OCI-LY1 (cell line): ENCODE measurements at regions not wholly inside any gene's neighbourhood (a gene's known extent, or its start where the extent isn't known, plus 50 kb on each side); places are given as distances from the start of the nearest gene placed in this dataset.

Source experiments
- H2AFZ ChIP-seq: fragments of 200-600 bp; sonication (generic), shearing (Covaris generic); 2 replicates; pipeline ENCODE4 v1.6.0; 2014; ENCODE audit warnings: antibody characterized with exemption, mild to moderate bottlenecking, low read length
- H3F3A ChIP-seq: fragments of 200-600 bp; sonication (generic), shearing (Covaris generic); 2 replicates; pipeline ENCODE4 v1.6.0; 2014; ENCODE audit warnings: mild to moderate bottlenecking, antibody characterized with exemption, low read length, moderate library complexity; ENCODE audit not compliant: insufficient read depth
- H3K27ac ChIP-seq: fragments of 200-600 bp; sonication (generic); 2 replicates; pipeline ENCODE4 v1.5.1; 2014; ENCODE audit warnings: low read length, mixed run types, mild to moderate bottlenecking, low read depth; ENCODE audit not compliant: poor library complexity, severe bottlenecking
- H3K27me3 ChIP-seq: fragments of 200-600 bp; sonication (generic); 2 replicates; pipeline ENCODE4 v1.6.0; 2014; ENCODE audit warnings: antibody characterized with exemption, mild to moderate bottlenecking, low read length, moderate library complexity; ENCODE audit not compliant: insufficient read depth
- H3K36me3 ChIP-seq: fragments of 200-600 bp; sonication (generic); 2 replicates; pipeline ENCODE4 v1.6.1; 2014; ENCODE audit warnings: mild to moderate bottlenecking, antibody characterized with exemption, low read length, moderate library complexity, mixed read lengths; ENCODE audit not compliant: insufficient read depth
- H3K4me1 ChIP-seq: fragments of 200-600 bp; sonication (generic); 2 replicates; pipeline ENCODE4 v1.5.1; 2014; ENCODE audit warnings: mild to moderate bottlenecking, low read length, moderate library complexity; ENCODE audit not compliant: insufficient read depth, severe bottlenecking
- H3K4me2 ChIP-seq: fragments of 200-600 bp; sonication (generic), shearing (Covaris generic); 2 replicates; pipeline ENCODE4 v1.6.1; 2014; ENCODE audit warnings: low read length
- H3K4me3 ChIP-seq: fragments of 200-600 bp; sonication (generic); 2 replicates; pipeline ENCODE4 v1.5.1; 2014; ENCODE audit warnings: low read length, low read depth, mild to moderate bottlenecking, mixed read lengths; ENCODE audit not compliant: poor library complexity, severe bottlenecking
- H3K79me2 ChIP-seq: fragments of 200-600 bp; shearing (Covaris generic); 2 replicates; pipeline ENCODE4 v1.6.1; 2016; ENCODE audit warnings: mixed run types, low read length, mixed read lengths; ENCODE audit not compliant: insufficient read depth
- H3K9ac ChIP-seq: fragments of 200-600 bp; sonication (generic), shearing (Covaris generic); 2 replicates; pipeline ENCODE4 v1.6.1; 2014; ENCODE audit warnings: mild to moderate bottlenecking, low read length, mixed read lengths
- H3K9me2 ChIP-seq: fragments of 200-600 bp; sonication (generic), shearing (Covaris generic); 2 replicates; pipeline ENCODE4 v1.6.1; 2014; ENCODE audit warnings: low read depth, mild to moderate bottlenecking, low read length, mixed read lengths
- H3K9me3 ChIP-seq: fragments of 200-600 bp; shearing (Covaris generic); 2 replicates; pipeline ENCODE4 v1.6.1; 2014; ENCODE audit warnings: low read length, mixed read lengths
- H4K20me1 ChIP-seq: fragments of 200-600 bp; sonication (generic), shearing (Covaris generic); 2 replicates; pipeline ENCODE4 v1.6.0; 2016; ENCODE audit warnings: mild to moderate bottlenecking, low read length; ENCODE audit not compliant: insufficient read depth
- EZH2 ChIP-seq: fragments of 200-600 bp; sonication (generic), shearing (Covaris generic); IDR thresholded peaks from 2 replicates; pipeline ENCODE4 v1.8.0; 2017; ENCODE audit warnings: borderline replicate concordance, mixed run types, mild to moderate bottlenecking, antibody characterized with exemption, low read length, moderate library complexity, mixed read lengths
- TF ChIP-seq, protein P1 (sequence below): fragments of 200-600 bp; sonication (generic), shearing (Covaris generic); IDR thresholded peaks from 2 replicates; pipeline ENCODE4 v1.5.1; 2017; ENCODE audit warnings: mild to moderate bottlenecking, antibody characterized with exemption, low read length, moderate library complexity, mixed read lengths

DNA sequence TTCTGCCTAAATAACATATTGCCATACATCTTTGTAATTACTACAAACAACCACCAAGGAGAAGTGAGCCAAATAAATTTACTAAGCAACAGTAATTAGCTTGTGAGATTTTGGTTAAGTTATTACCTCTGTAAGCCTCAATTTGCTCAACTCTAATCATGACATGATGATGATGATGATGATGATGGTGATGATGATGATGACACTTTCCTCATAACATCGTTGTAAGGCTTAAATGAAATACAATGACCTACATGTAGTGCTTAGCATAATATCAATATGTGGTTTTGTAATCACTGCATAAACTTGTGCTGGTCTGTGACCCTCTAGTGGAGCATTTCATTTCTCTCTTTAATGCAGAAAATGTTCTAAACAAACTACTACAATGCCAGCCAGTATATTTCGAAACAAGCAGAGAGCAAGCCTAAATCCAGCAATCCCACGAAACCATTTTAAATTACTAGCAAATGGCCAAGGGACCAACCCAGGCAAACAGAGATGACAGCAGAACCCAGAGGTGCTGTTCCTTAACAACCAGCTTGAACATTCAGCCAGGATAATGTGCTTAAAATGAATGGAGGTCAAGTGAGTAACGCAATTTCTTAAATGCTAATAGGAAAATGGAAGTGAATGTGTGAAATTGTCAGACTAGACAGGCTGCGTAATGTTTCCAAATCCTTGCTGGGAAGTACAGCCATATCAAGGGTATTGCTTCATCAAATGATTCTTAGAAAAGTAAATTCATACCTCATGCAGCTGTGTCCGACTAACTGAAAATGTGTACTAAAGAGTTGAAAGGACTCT lies 281.9 kb upstream of the PUM3 start:
- H3K27me3 ChIP-seq: no peaks in the 10 kb centered on the region
- H3K79me2 ChIP-seq: no peaks in the 10 kb centered on the region
- H3K4me2 ChIP-seq: no peak overlapping the region
- no peaks in the 10 kb centered on the region; the same call in 1 of the 2 replicates for H4K20me1 ChIP-seq
- no peak overlapping the region for H3K4me3 ChIP-seq
- H3K9me3 ChIP-seq: no peaks in the 10 kb centered on the region
- TF ChIP-seq, protein P1, sequence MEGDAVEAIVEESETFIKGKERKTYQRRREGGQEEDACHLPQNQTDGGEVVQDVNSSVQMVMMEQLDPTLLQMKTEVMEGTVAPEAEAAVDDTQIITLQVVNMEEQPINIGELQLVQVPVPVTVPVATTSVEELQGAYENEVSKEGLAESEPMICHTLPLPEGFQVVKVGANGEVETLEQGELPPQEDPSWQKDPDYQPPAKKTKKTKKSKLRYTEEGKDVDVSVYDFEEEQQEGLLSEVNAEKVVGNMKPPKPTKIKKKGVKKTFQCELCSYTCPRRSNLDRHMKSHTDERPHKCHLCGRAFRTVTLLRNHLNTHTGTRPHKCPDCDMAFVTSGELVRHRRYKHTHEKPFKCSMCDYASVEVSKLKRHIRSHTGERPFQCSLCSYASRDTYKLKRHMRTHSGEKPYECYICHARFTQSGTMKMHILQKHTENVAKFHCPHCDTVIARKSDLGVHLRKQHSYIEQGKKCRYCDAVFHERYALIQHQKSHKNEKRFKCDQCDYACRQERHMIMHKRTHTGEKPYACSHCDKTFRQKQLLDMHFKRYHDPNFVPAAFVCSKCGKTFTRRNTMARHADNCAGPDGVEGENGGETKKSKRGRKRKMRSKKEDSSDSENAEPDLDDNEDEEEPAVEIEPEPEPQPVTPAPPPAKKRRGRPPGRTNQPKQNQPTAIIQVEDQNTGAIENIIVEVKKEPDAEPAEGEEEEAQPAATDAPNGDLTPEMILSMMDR: no peak
- TF ChIP-seq EZH2: no peak
- no peaks in the 10 kb centered on the region for H3K4me1 ChIP-seq
- no peak overlapping the region for H2AFZ ChIP-seq
- no peaks in the 10 kb centered on the region for H3F3A ChIP-seq
- H3K36me3 ChIP-seq: no peaks in the 10 kb centered on the region
- no peak overlapping the region for H3K9ac ChIP-seq
- H3K27ac ChIP-seq: no peak overlapping the region
- H3K9me2 ChIP-seq: no peaks in the 10 kb centered on the region

DNA sequence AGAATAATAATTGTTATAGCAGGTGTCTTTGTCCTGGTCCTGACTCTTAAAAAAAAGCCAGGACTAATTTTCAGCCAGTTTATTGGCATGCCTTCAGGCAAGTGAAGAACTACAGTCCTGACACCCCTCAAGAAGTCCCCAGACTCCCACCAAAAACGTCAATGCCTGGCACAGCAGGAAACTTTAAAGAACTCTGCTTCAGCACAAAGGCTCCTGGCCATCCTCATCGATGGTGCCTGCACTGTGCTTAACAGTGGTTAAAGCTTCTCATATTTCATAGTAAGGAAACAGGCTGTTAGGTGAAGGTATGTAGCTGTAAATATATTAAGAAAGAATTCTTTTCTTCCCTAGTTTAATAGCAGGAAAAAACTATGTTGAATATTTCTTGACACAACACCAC lies 280.1 kb upstream of the PUM3 start:
- no peak overlapping the region for H3K27ac ChIP-seq
- no peaks in the 10 kb centered on the region for H3K4me1 ChIP-seq
- no peak overlapping the region for H3K9ac ChIP-seq
- H3K9me3 ChIP-seq: no peaks in the 10 kb centered on the region
- TF ChIP-seq EZH2: no peak
- TF ChIP-seq, protein P1: no peak
- no peak overlapping the region for H2AFZ ChIP-seq
- no peaks in the 10 kb centered on the region; the same call in 1 of the 2 replicates for H4K20me1 ChIP-seq
- H3K36me3 ChIP-seq: no peaks in the 10 kb centered on the region
- H3K4me3 ChIP-seq: no peak overlapping the region
- H3K79me2 ChIP-seq: no peaks in the 10 kb centered on the region
- no peak overlapping the region for H3K4me2 ChIP-seq
- no peaks in the 10 kb centered on the region for H3F3A ChIP-seq
- H3K27me3 ChIP-seq: no peaks in the 10 kb centered on the region
- H3K9me2 ChIP-seq: no peaks in the 10 kb centered on the region

DNA sequence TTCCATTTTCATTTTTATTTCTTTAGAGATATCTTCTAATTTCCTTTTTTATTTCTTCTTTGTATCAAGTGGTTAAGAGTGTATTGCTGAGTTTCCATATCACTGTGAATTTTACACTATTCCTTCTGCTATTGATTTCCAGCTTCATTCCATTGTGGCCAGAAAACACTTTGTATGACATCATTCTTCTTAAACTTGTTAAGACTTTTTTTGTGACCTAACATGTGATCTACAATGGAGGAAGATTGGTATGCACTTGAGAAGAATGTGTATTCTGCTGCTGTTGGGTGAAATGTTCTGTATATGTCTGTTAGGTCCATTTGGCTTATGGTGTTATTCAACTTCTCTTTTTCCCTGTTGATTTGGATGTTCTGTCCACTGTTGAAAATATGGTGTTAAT lies 274.2 kb upstream of the PUM3 start:
- H3K36me3 ChIP-seq: no peaks in the 10 kb centered on the region
- H3K27me3 ChIP-seq: no peaks in the 10 kb centered on the region
- no peak overlapping the region for H3K27ac ChIP-seq
- no peak overlapping the region for H2AFZ ChIP-seq
- no peaks in the 10 kb centered on the region for H3K4me1 ChIP-seq
- no peak overlapping the region for H3K9ac ChIP-seq
- 0 out of 2 replicates have a peak, but pooled peaks cover 4% of the 10 kb centered on the region for H3K9me2 ChIP-seq
- peaks cover 4% of the 10 kb centered on the region; the same call in 1 of the 2 replicates for H3K9me3 ChIP-seq
- no peak for TF ChIP-seq EZH2
- TF ChIP-seq, protein P1: no peak
- no peaks in the 10 kb centered on the region for H3F3A ChIP-seq
- H3K4me2 ChIP-seq: no peak overlapping the region
- no peaks in the 10 kb centered on the region for H4K20me1 ChIP-seq
- no peak overlapping the region for H3K4me3 ChIP-seq
- no peaks in the 10 kb centered on the region for H3K79me2 ChIP-seq
